ENCODE measurements at regions not wholly inside any gene's neighbourhood (a gene's known extent, or its start where the extent isn't known, plus 50 kb on each side); places are given as distances from the start of the nearest gene placed in this dataset.
"Not testable (repeated sequence)": the region's sequence is repeated elsewhere in the genome, so short reads cannot be mapped to it uniquely, and the experiment has no call there.

DNA sequence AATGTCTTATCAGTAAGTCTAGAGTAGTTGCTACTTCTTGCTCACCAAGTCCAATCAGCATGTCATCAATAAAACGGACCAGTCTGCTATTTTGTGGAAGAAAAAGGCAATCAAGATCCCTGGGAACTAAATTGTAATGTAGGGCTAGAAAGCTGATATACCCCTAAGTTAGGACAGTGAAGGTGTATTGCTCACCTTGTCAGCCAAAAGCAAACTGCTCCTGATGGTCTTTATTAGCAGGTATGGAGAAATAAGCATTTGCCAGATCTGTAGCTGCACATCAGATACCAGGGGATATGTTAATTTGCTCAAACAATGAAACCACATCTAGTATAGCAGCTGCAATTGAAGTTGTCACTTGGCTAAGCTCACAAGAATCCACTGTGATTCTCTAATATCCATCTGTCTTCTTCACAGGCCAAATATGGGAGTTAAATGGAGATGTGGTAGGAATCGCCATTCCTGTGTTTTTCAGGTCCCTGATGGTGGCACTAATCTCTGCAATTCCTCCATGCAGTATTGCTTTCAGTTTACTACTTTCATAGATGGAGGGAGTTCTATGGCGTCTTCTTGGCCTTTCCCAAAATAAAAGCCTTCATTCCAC lies 75.0 kb downstream of the TMEM237 start:
- Mint-ChIP-seq H3K4me1 (ENCODE audit: low read depth) (no peaks in the 10 kb centered on the region), H3K27ac (no peak overlapping the region)

DNA sequence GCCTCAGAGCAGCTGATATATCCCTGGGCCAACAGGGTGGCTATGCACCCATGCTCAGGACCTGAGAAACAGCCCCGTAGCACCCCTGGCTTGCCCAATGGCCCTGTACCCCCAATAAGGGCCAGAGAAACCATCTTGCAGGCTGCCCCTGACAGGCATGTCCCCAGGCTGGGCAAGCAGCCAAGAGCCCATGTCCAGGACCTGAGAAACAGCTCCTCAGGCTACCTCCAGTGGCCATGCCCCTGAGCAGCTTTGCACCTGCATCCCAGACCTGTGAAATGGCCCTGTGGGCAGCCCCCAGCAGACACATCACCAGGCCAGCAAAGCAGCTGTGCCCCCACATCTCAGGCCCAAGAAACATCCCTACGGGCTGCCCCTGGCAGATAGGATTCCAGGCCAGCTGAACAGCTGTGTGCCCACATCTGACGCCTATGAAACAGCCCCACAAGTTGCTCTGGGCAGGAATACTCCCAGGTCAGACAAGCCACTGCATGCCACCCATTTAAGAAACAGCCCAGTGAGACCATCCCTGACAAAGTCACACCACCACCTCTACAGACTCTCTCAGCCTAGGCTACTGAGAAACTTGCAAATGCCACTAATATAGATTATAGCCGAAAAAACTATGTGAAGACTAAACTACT lies 84.1 kb downstream of the TMEM237 start:
- H3K27ac Mint-ChIP-seq = no peak overlapping the region

More for the DNA sequence above, 75.0 kb downstream of the TMEM237 start:
- no peak for DNase-seq (ENCODE audit: low spot score)
- Mint-ChIP-seq H3K36me3 (ENCODE audit: low read depth) (no peaks in the 10 kb centered on the region), H3K4me3 (no peak overlapping the region), H3K9me3 (no peaks in the 10 kb centered on the region), H3K27me3 (ENCODE audit: insufficient read depth) (no peaks in the 10 kb centered on the region)
- intact Hi-C loops (cut with micrococcal nuclease) = no loop called here

DNA sequence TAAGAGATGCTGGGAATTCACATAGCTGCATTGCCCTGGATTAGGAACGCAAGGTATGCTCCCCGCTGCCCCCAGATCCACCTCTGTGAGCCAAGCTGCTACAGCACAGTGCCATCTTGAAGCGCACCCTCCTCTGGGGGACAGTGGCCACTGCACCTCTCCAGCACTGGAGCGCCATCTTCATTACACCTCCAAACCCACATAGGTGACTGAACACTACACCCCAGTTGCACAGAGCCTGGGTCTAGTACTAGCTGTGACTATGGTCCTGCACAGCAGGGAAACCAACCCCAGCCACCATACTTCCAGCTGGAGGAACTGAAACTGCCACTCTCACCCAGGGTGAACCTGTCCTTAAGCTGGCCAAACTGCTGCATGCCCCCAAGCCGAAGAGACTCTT lies 84.6 kb downstream of the TMEM237 start:
- intact Hi-C loops (cut with micrococcal nuclease) = no loop called here
- Mint-ChIP-seq H3K9me3 (no peaks in the 10 kb centered on the region), H3K27me3 (ENCODE audit: insufficient read depth) (no peaks in the 10 kb centered on the region), H3K4me3 (no peak overlapping the region), H3K4me1 (ENCODE audit: low read depth) (no peaks in the 10 kb centered on the region), H3K36me3 (ENCODE audit: low read depth) (no peaks in the 10 kb centered on the region), H3K27ac (no peak overlapping the region)
- no peak for DNase-seq (ENCODE audit: low spot score)

More for the DNA sequence above, 84.1 kb downstream of the TMEM237 start:
- H3K4me1 Mint-ChIP-seq (ENCODE audit: low read depth) = no peaks in the 10 kb centered on the region
- intact Hi-C loops (cut with micrococcal nuclease) = no loop called here
- no peak overlapping the region for H3K4me3 Mint-ChIP-seq
- H3K27me3 Mint-ChIP-seq (ENCODE audit: insufficient read depth) = no peaks in the 10 kb centered on the region
- H3K36me3 Mint-ChIP-seq (ENCODE audit: low read depth) = no peaks in the 10 kb centered on the region
- DNase-seq (ENCODE audit: low spot score) = no peak
- no peaks in the 10 kb centered on the region for H3K9me3 Mint-ChIP-seq

DNA sequence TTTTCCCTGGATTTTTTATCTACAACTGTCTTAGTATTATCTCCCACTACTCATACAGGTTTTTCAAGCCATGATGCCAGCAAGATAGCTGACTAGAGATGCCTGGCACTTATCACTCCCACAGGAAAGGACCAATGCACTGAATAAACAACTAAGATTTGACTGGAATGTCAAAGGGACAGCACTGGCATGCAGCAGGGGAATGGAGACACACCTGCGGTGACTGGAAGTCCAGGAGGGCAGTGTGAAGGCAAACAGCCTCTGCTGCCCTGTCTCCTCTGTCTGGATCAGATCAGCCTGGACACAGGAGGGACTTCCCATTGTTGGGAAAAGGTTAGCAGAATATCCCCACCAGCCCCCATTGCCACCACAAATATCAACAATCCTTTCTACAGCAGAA lies 85.1 kb downstream of the TMEM237 start:
- no peak overlapping the region for H3K27ac Mint-ChIP-seq
- intact Hi-C loops (cut with micrococcal nuclease) = no loop called here
- no peaks in the 10 kb centered on the region for H3K9me3 Mint-ChIP-seq
- H3K4me1 Mint-ChIP-seq (ENCODE audit: low read depth) = no peaks in the 10 kb centered on the region
- no peaks in the 10 kb centered on the region for H3K27me3 Mint-ChIP-seq (ENCODE audit: insufficient read depth)
- H3K36me3 Mint-ChIP-seq (ENCODE audit: low read depth) = no peaks in the 10 kb centered on the region
- no peak overlapping the region for H3K4me3 Mint-ChIP-seq
- DNase-seq (ENCODE audit: low spot score) = no peak

DNA sequence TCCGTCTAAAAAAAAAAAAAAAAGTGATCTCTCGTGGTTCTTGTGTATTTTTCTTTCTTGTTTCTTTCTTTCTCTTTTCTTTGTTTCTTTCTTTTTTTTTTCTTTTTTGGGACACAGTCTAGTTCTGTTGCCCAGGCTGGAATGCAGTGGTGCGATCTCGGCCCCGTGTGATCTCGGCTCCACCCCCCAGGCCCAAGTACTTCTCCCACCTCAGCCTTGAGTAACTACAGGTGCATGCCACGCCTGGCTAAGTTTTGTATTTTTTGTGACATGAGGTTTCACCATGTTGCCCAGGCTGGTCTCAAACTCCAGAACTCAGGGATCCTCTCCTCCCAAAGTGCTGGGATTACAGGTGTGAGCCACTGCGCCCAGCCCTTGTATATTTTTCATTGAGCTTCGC lies 91.4 kb downstream of the TMEM237 start:
- peaks cover 3% of the 10 kb centered on the region for H3K27me3 Mint-ChIP-seq (ENCODE audit: insufficient read depth)

GRCh38 chr2:201546576-201546975 lies 95.0 kb downstream of the STRADB start:
- H3K4me1 Mint-ChIP-seq (ENCODE audit: low read depth) = no peaks in the 10 kb centered on the region
- intact Hi-C loops (cut with micrococcal nuclease) = no loop called here
- no peaks in the 10 kb centered on the region for H3K36me3 Mint-ChIP-seq (ENCODE audit: low read depth)
- DNase-seq (ENCODE audit: low spot score) = no peak
- no peak overlapping the region for H3K27ac Mint-ChIP-seq
- no peak overlapping the region for H3K4me3 Mint-ChIP-seq
- H3K27me3 Mint-ChIP-seq (ENCODE audit: insufficient read depth) = peaks cover 3% of the 10 kb centered on the region
- peaks cover 11% of the 10 kb centered on the region for H3K9me3 Mint-ChIP-seq

More for the DNA sequence above, 91.4 kb downstream of the TMEM237 start:
- no peaks in the 10 kb centered on the region for H3K4me1 Mint-ChIP-seq (ENCODE audit: low read depth)
- no peak overlapping the region for H3K27ac Mint-ChIP-seq
- intact Hi-C loops (cut with micrococcal nuclease) = no loop called here
- no peaks in the 10 kb centered on the region for H3K9me3 Mint-ChIP-seq
- no peaks in the 10 kb centered on the region for H3K36me3 Mint-ChIP-seq (ENCODE audit: low read depth)
- no peak for DNase-seq (ENCODE audit: low spot score)
- no peak overlapping the region for H3K4me3 Mint-ChIP-seq

- DNase-seq (ENCODE audit: low spot score) = no peak
- H3K9me3 Mint-ChIP-seq = peaks cover 15% of the 10 kb centered on the region
- no peak overlapping the region for H3K27ac Mint-ChIP-seq
- intact Hi-C loops (cut with micrococcal nuclease) = no loop called here
- peaks cover 2% of the 10 kb centered on the region for H3K27me3 Mint-ChIP-seq (ENCODE audit: insufficient read depth)
- H3K36me3 Mint-ChIP-seq (ENCODE audit: low read depth) = no peaks in the 10 kb centered on the region
- H3K4me3 Mint-ChIP-seq = no peak overlapping the region
- no peaks in the 10 kb centered on the region for H3K4me1 Mint-ChIP-seq (ENCODE audit: low read depth)
Observed at GRCh38 chr2:201542291-201542690, 90.8 kb downstream of the STRADB start.

GRCh38 chr2:201539271-201539670 lies 87.7 kb downstream of the STRADB start:
- not testable (repeated sequence) for H3K36me3 Mint-ChIP-seq (ENCODE audit: low read depth); H3K4me1 Mint-ChIP-seq (ENCODE audit: low read depth); DNase-seq (ENCODE audit: low spot score); H3K27me3 Mint-ChIP-seq (ENCODE audit: insufficient read depth); H3K27ac Mint-ChIP-seq; H3K4me3 Mint-ChIP-seq
- intact Hi-C loops (cut with micrococcal nuclease) = loop anchor here (10.0 kb wide), 1 partner anchor 304 kb away; no protein-coding TSS in a partner anchor
- H3K9me3 Mint-ChIP-seq = peaks cover 12% of the 10 kb centered on the region

GRCh38 chr2:201538025-201538424 lies 86.5 kb downstream of the STRADB start:
- Mint-ChIP-seq H3K27me3 (ENCODE audit: insufficient read depth) (peaks cover 2% of the 10 kb centered on the region), H3K4me3 (no peak overlapping the region), H3K4me1 (ENCODE audit: low read depth) (no peaks in the 10 kb centered on the region), H3K36me3 (ENCODE audit: low read depth) (no peaks in the 10 kb centered on the region), H3K9me3 (peaks cover 11% of the 10 kb centered on the region), H3K27ac (no peak overlapping the region)
- no peak for DNase-seq (ENCODE audit: low spot score)
- intact Hi-C loops (cut with micrococcal nuclease) = loop anchor here (10.0 kb wide), 1 partner anchor 303 kb away; no protein-coding TSS in a partner anchor

DNA sequence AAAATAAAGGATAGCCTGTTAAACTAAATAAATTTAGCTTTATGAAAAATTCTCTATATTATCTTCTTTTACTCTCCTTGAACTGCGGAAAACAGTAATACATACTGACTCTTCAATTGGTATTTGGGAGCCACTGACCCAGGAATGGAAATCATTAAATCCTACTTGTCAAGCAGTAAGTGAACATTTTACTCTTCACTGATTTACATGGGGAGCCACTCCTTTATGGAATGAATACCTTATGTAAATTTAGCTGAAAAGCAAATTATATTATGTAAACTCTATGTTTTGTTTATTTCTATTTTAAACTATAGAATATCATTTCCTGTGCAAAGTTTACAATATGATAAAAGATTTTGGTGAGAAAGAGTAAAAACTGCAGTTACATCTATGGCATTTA lies 85.2 kb downstream of the STRADB start:
- Mint-ChIP-seq H3K4me3 (no peak overlapping the region), H3K27ac (no peak overlapping the region), H3K9me3 (peaks cover 20% of the 10 kb centered on the region), H3K4me1 (ENCODE audit: low read depth) (no peaks in the 10 kb centered on the region), H3K36me3 (ENCODE audit: low read depth) (no peaks in the 10 kb centered on the region), H3K27me3 (ENCODE audit: insufficient read depth) (peaks cover 2% of the 10 kb centered on the region)
- no peak for DNase-seq (ENCODE audit: low spot score)
- intact Hi-C loops (cut with micrococcal nuclease) = loop anchor here (10.0 kb wide), 1 partner anchor 302 kb away; no protein-coding TSS in a partner anchor

GRCh38 chr2:201536046-201536445 lies 84.5 kb downstream of the STRADB start:
- Mint-ChIP-seq H3K36me3 (ENCODE audit: low read depth) (no peaks in the 10 kb centered on the region), H3K27ac (no peak overlapping the region), H3K27me3 (ENCODE audit: insufficient read depth) (peaks cover 2% of the 10 kb centered on the region), H3K4me1 (ENCODE audit: low read depth) (no peaks in the 10 kb centered on the region), H3K9me3 (peaks cover 27% of the 10 kb centered on the region), H3K4me3 (no peak overlapping the region)
- intact Hi-C loops (cut with micrococcal nuclease) = loop anchor here (10.0 kb wide), 1 partner anchor 301 kb away; no protein-coding TSS in a partner anchor
- DNase-seq (ENCODE audit: low spot score) = no peak

DNA sequence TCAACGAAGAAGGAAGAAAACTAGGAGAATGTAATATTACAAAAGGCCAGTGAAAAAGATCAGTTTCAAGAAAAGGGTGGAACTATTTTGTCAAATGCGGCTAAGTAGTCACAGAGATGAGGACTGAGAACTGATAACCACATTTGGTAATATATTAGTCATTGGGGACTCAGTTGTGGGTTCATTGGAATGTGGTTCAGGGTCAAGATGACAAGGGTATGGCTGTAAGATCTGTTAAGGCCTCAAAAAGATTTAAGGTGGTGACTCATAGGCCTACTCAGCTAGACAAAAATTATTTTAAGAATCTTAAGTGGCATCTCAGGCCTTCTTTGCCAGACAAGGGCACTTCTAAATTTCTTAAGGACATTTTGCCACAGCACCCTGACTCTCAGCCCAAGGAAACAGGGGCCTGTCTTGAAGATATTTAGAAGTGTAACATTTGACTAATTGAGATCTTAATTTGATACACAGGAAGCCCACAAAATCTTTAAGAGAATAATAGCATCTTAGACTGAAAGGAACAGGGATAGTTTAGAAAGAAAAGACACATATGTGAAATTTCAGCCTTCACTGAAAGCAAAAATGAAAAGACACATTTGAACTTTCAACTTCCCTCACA lies 81.3 kb downstream of the STRADB start:
- Mint-ChIP-seq H3K9me3 (peaks cover 45% of the 10 kb centered on the region), H3K4me3 (no peak overlapping the region), H3K27ac (peak overlapping the region; percentile 6), H3K27me3 (ENCODE audit: insufficient read depth) (peaks cover 2% of the 10 kb centered on the region), H3K36me3 (ENCODE audit: low read depth) (peaks cover 2% of the 10 kb centered on the region), H3K4me1 (ENCODE audit: low read depth) (no peaks in the 10 kb centered on the region)
- no peak for DNase-seq (ENCODE audit: low spot score)
- intact Hi-C loops (cut with micrococcal nuclease) = loop anchor here (10.0 kb wide), 1 partner anchor 298 kb away; no protein-coding TSS in a partner anchor
